ENCODE measurements at regions not wholly inside any gene's neighbourhood (a gene's known extent, or its start where the extent isn't known, plus 50 kb on each side); places are given as distances from the start of the nearest gene placed in this dataset.
A peak's percentile ranks its signal among the peaks of the same experiment; 100 is the strongest.

DNA sequence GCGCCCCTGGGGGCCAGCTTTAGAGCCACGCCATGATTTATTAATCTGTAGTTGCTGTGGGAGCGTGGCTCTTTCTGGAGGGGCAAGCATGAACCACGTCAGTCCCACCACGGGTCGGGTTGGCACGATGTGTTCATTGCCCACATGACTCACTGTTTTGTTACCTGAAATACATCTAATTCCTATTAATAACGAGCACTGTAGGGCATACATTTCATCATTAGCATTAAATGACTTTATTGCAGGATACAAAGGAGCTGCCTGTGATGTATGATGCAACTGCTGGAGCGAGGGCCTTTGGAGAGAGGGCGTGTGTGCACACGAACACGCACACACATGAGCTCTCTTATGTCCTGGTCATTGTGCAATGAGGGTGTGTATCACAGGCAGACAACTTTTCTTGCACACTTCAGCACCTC is 127.0 kb downstream of the INHBB start:
- TF ChIP-seq, protein P1, sequence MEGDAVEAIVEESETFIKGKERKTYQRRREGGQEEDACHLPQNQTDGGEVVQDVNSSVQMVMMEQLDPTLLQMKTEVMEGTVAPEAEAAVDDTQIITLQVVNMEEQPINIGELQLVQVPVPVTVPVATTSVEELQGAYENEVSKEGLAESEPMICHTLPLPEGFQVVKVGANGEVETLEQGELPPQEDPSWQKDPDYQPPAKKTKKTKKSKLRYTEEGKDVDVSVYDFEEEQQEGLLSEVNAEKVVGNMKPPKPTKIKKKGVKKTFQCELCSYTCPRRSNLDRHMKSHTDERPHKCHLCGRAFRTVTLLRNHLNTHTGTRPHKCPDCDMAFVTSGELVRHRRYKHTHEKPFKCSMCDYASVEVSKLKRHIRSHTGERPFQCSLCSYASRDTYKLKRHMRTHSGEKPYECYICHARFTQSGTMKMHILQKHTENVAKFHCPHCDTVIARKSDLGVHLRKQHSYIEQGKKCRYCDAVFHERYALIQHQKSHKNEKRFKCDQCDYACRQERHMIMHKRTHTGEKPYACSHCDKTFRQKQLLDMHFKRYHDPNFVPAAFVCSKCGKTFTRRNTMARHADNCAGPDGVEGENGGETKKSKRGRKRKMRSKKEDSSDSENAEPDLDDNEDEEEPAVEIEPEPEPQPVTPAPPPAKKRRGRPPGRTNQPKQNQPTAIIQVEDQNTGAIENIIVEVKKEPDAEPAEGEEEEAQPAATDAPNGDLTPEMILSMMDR (IDR thresholded peaks at IDR 0.05), result no peak
- no peak for TF ChIP-seq POLR2A (IDR thresholded peaks at IDR 0.05)
- H3K4me3 ChIP-seq (ENCODE audit: low read depth, poor library complexity, severe bottlenecking), result no peak overlapping the region
- WGBS, 2 donors, result 52 to 62% methylated on average over 12 of the region's 12 CpGs
- peak; percentile 65 to 88 for DNase-seq (ENCODE audit: low spot score in 2 of 2)
- intact Hi-C loops (cut with DNase I; ENCODE audit: low total_unique reads), result no loop called here

DNA sequence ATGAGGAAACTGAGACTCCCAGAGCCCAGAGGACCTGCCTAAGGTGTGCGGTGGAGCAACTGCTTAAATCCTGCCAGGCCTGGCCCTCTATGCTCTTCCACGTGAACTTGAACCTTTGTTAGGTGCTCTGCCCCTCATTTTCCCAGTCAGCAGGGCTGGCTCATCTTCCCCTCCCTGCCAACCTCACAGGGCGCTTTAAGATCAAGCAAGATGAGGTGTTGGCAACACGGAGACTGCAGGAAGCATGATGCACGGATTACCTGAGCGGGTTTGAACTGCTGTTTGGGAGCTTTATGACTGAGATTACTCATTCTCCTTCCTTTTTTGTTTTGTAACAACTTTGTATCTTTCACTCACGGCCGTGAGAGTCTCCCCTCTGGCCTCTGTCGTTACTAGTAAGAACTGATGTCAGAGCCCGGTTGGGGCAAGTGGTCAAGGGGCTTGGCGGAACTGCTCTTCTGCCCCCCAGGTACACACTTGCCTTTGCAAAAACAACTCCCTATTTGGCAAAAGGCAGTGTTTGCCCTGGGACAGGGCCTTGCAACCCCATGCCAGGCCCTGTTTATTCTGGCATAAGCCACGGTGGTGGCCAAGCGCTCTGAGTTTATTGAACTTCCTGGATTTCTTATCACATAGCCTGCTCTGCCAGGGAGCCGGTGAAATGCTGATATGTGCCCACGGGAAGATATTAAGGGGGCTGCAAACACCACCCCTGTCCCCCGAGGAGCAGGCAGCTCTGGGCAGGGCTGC is 127.8 kb downstream of the INHBB start:
- TF ChIP-seq POLR2A (IDR thresholded peaks at IDR 0.05), result no peak
- TF ChIP-seq, protein P1 (IDR thresholded peaks at IDR 0.05), result no peak
- peak in 1 of 2 donors; percentile 83 for DNase-seq (ENCODE audit: low spot score in 2 of 2)
- WGBS, 2 donors, result 47 to 53% methylated on average over 16 of the region's 16 CpGs
- intact Hi-C loops (cut with DNase I; ENCODE audit: low total_unique reads), result no loop called here
- H3K4me3 ChIP-seq (ENCODE audit: low read depth, poor library complexity, severe bottlenecking), result no peak overlapping the region

GRCh38 chr2:120474486-120474885 is 128.6 kb downstream of the INHBB start:
- WGBS, 2 donors, result 91 to 94% methylated on average over 8 of the region's 8 CpGs
- no peak overlapping the region for H3K4me3 ChIP-seq (ENCODE audit: low read depth, poor library complexity, severe bottlenecking)
- DNase-seq (ENCODE audit: low spot score in 2 of 2), result peak in 1 of 2 donors; percentile 74
- intact Hi-C loops (cut with DNase I; ENCODE audit: low total_unique reads), result no loop called here
- TF ChIP-seq, protein P1 (IDR thresholded peaks at IDR 0.05), result no peak
- TF ChIP-seq POLR2A (IDR thresholded peaks at IDR 0.05), result no peak

DNA sequence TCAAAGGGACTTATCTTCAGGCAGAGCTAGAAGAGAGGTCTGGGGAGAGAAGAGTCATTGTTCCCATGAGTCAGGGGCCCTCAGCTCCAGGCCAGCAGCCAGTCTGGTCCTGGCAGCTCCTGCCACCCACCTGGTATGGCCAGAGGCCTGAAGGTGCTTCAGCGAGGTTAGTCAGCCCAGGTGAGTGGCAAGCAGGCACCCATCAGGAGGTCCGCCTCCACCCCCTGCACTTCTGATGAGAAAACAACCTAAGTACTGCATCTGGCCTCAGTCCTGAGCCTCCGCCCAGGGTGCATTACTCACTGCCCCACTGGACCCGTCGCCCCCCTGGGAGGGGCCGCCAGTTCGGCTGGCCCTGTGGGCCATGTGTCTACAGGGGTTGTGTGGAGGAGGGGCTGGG is 130.2 kb downstream of the INHBB start:
- intact Hi-C loops (cut with DNase I; ENCODE audit: low total_unique reads), result no loop called here
- peak in 1 of 2 donors; percentile 70 for DNase-seq (ENCODE audit: low spot score in 2 of 2)
- WGBS, 2 donors, result 64 to 79% methylated on average over 7 of the region's 7 CpGs
- no peak overlapping the region for H3K4me3 ChIP-seq (ENCODE audit: low read depth, poor library complexity, severe bottlenecking)
- no peak for TF ChIP-seq POLR2A (IDR thresholded peaks at IDR 0.05)
- TF ChIP-seq, protein P1 (IDR thresholded peaks at IDR 0.05), result no peak

GRCh38 chr2:120477198-120477597 is 131.3 kb downstream of the INHBB start:
- WGBS, 2 donors, result 90 to 92% methylated on average over 3 of the region's 3 CpGs
- TF ChIP-seq, protein P1 (IDR thresholded peaks at IDR 0.05), result no peak
- TF ChIP-seq POLR2A (IDR thresholded peaks at IDR 0.05), result no peak
- DNase-seq (ENCODE audit: low spot score in 2 of 2), result peak in 1 of 2 donors; percentile 43
- no peak overlapping the region for H3K4me3 ChIP-seq (ENCODE audit: low read depth, poor library complexity, severe bottlenecking)
- intact Hi-C loops (cut with DNase I; ENCODE audit: low total_unique reads), result no loop called here
